ENCODE measurements at regions not wholly inside any gene's neighbourhood (a gene's known extent, or its start where the extent isn't known, plus 50 kb on each side); places are given as distances from the start of the nearest gene placed in this dataset.

DNA sequence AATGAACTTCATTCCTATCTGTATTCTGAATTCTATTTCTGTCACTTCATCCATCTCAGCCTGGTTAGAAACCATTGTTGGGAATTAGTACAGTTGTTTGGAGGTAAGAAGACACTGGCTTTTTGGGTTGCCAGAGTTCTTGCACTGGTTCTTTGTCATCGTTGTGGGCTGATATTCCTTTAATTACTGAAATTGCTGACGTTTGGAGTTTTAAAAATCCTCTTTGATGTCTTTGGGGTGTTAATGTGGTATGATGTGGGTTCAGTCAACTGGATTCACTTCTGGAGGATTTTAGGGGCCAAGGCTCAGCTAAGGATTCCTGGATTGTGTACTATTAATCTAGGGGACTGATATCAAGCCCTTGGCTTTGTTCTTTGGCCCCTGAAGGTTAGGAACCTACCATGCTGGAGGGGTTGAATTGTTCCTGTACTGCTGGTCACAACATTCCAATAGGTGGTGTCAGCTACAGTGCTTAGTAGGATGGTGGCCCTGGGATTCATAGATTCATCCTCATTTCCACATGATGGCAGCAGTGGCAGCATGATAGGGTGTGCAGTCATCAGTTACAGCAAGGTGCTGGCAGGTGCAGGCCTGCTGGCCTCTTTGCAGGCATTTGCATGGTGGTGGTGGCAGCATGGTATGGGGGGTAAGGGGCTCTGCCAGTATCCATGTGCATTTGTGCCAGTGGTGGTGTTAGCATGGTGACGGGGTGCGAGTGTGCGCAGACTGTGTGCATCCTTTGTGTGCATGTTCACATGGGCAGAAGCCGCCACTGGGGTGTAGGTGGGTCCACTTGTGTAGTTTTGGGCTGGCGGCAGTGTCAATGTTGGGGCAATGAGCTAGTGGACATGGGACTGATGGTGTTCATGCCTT lies 301.3 kb downstream of the TEX13C start:
- TF ChIP-seq, protein P1, sequence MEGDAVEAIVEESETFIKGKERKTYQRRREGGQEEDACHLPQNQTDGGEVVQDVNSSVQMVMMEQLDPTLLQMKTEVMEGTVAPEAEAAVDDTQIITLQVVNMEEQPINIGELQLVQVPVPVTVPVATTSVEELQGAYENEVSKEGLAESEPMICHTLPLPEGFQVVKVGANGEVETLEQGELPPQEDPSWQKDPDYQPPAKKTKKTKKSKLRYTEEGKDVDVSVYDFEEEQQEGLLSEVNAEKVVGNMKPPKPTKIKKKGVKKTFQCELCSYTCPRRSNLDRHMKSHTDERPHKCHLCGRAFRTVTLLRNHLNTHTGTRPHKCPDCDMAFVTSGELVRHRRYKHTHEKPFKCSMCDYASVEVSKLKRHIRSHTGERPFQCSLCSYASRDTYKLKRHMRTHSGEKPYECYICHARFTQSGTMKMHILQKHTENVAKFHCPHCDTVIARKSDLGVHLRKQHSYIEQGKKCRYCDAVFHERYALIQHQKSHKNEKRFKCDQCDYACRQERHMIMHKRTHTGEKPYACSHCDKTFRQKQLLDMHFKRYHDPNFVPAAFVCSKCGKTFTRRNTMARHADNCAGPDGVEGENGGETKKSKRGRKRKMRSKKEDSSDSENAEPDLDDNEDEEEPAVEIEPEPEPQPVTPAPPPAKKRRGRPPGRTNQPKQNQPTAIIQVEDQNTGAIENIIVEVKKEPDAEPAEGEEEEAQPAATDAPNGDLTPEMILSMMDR (IDR thresholded peaks at IDR 0.05; ENCODE audit: low read depth, low read length) = no peak
- Histone ChIP-seq H3K9me3 (no peaks in the 10 kb centered on the region), H3K4me3 (ENCODE audit: low read depth, low read length) (no peak overlapping the region), H3K27me3 (no peaks in the 10 kb centered on the region), H3K4me1 (no peaks in the 10 kb centered on the region), H3K36me3 (no peaks in the 10 kb centered on the region)
- DNase-seq = no peak

DNA sequence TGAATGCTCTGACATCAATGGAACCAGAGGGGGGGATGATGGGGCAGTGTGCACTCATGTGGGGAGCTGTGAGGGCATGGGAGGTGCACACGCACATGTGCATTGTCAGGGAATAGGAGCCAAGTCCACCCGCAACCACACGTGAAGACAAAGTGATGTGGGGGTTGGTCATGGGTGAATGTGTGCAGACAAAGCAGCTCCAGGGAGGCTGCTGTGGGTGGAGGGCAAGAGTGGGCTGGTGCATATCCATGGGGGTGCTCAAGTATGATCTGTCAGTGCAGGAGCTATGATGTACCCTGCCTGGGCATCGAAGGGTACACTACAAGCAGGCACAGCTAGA lies 301.9 kb downstream of the TEX13C start:
- Histone ChIP-seq H3K36me3 (no peaks in the 10 kb centered on the region), H3K4me1 (no peaks in the 10 kb centered on the region), H3K9me3 (no peaks in the 10 kb centered on the region), H3K27me3 (no peaks in the 10 kb centered on the region), H3K4me3 (ENCODE audit: low read depth, low read length) (no peak overlapping the region)
- DNase-seq = no peak
- TF ChIP-seq, protein P1 (IDR thresholded peaks at IDR 0.05; ENCODE audit: low read depth, low read length) = no peak

DNA sequence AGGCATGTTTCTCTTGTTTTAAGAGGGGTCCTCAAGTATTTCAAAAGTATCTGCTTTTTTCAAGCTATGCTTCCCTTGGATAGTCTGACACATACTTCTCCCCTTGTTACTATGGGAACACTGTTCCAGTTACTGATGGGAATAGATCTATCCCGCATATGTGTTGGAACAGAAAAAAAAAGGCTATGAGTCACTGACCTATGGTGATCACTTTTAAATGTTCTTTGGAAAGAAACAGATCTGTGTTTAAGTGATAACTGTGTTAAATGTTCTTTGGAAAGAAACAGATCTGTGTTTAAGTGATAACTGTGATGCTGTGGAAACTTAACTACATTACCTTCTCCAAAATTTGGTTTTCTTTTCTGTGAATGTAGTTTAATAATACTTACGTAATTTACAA lies 303.2 kb downstream of the TEX13C start:
- TF ChIP-seq, protein P1 (IDR thresholded peaks at IDR 0.05; ENCODE audit: low read depth, low read length) = no peak
- Histone ChIP-seq H3K36me3 (no peaks in the 10 kb centered on the region), H3K4me1 (no peaks in the 10 kb centered on the region), H3K9me3 (no peaks in the 10 kb centered on the region), H3K4me3 (ENCODE audit: low read depth, low read length) (no peak overlapping the region), H3K27me3 (no peaks in the 10 kb centered on the region)
- no peak for DNase-seq

DNA sequence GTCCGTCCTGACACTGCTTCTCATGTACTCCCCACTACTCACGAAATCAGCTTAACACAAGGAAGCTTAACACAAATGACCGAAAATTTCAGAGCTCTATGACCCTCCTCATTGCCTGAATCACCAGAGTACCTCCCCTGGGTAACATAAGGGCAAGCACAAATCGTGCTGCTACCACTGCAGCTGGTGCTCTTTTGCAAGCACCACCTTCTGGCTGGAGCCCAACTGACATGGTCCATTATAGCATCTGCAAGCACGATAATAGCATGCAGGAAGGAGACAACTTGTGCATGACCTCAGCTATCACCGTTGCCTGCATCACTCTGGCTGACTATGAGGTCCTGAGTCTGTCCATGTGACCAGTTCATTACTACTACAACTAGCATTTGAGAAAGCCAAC lies 308.0 kb downstream of the TEX13C start:
- TF ChIP-seq, protein P1 (IDR thresholded peaks at IDR 0.05; ENCODE audit: low read depth, low read length) = no peak
- H3K27me3 ChIP-seq = no peaks in the 10 kb centered on the region
- no peak overlapping the region for H3K4me3 ChIP-seq (ENCODE audit: low read depth, low read length)
- no peaks in the 10 kb centered on the region for H3K4me1 ChIP-seq
- DNase-seq = no peak
- H3K36me3 ChIP-seq = no peaks in the 10 kb centered on the region
- no peaks in the 10 kb centered on the region for H3K9me3 ChIP-seq

DNA sequence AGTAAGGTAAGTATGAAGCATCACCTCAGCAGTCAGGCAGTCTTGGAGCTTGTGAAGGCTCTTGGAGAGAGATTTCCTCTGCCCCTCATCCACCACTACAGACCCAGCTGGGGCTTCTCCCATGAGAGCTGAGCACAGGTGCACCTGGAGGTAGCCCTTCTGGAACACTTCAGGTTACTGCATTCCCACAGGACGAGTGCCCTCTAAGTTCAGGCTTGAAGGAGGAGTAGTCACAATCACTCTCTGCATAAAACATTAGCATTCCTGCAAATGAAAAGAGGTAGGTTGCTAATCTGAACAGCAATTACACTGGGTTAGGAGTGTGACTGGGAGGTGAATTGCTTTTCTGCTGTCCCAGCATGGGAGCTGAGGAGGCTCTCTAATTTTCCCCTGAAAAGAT lies 308.8 kb downstream of the TEX13C start:
- DNase-seq = no peak
- no peaks in the 10 kb centered on the region for H3K9me3 ChIP-seq
- no peaks in the 10 kb centered on the region for H3K27me3 ChIP-seq
- TF ChIP-seq, protein P1 (IDR thresholded peaks at IDR 0.05; ENCODE audit: low read depth, low read length) = no peak
- no peaks in the 10 kb centered on the region for H3K36me3 ChIP-seq
- H3K4me1 ChIP-seq = no peaks in the 10 kb centered on the region
- H3K4me3 ChIP-seq (ENCODE audit: low read depth, low read length) = no peak overlapping the region

DNA sequence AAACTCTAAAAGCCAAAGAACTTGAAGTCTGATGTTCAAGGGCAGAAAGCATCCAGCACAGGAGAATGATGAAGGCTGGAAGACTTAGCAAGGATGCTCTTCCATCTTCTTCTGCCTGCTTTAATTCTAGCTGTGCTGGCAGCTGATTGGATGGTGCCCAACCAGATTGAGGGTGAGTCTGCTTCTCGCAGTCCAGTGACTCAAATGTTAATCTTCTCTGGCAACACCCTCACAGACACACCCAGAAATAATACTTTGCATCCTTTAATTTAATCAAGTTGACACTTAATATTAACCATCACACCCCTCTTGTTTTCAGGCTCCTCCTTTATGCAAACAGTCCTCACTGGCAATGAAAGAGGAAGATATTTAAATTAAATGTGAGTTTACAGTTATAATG lies 321.7 kb downstream of the TEX13C start:
- H3K4me1 ChIP-seq = no peaks in the 10 kb centered on the region
- no peak overlapping the region for H3K4me3 ChIP-seq (ENCODE audit: low read depth, low read length)
- TF ChIP-seq, protein P1 (IDR thresholded peaks at IDR 0.05; ENCODE audit: low read depth, low read length) = no peak
- no peak for DNase-seq
- H3K36me3 ChIP-seq = no peaks in the 10 kb centered on the region
- H3K27me3 ChIP-seq = no peaks in the 10 kb centered on the region
- H3K9me3 ChIP-seq = no peaks in the 10 kb centered on the region

Measured in BE2C (cell line).